ENCODE measurements at regions not wholly inside any gene's neighbourhood (a gene's known extent, or its start where the extent isn't known, plus 50 kb on each side); places are given as distances from the start of the nearest gene placed in this dataset.

DNA sequence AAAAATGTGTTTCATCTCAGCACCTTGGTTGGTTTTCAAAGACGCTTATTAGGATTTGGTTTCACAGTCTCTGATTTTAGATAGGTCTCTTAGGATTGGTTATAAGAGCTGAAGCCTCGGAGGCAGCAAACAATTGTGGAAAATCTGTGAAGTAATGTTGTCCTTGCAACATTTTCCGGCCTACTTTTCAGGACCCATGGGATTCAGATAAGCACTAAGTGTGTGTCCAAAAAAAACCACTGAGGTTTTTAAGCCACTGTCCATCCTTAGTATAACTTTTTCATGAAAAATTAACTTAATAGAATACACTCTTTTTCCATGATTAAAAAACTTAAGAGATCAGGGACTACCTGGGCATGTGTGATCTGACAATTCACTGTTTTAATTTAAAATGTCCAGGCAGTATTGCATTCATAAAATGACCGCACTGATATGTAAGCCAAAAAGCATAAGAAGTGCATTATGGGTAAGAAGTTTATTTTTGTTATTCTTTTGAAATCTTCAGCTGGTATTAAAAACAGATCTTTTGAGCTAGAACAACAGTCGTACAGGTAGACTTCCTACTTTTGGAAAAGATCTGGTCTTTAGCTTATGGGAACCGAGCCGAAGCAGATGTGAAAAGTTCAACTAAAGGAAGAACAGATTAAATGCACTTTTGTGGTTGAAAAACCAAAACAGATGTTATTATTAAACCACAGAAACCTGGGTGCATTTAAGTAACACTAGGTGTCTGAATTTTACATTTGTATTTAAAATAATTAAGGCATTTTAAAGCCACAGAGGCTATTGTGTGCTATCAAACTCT is 479.4 kb upstream of the ZEB2 start:
- DNase-seq (ENCODE audit: low read depth) = no peak
- TF ChIP-seq, protein P1, sequence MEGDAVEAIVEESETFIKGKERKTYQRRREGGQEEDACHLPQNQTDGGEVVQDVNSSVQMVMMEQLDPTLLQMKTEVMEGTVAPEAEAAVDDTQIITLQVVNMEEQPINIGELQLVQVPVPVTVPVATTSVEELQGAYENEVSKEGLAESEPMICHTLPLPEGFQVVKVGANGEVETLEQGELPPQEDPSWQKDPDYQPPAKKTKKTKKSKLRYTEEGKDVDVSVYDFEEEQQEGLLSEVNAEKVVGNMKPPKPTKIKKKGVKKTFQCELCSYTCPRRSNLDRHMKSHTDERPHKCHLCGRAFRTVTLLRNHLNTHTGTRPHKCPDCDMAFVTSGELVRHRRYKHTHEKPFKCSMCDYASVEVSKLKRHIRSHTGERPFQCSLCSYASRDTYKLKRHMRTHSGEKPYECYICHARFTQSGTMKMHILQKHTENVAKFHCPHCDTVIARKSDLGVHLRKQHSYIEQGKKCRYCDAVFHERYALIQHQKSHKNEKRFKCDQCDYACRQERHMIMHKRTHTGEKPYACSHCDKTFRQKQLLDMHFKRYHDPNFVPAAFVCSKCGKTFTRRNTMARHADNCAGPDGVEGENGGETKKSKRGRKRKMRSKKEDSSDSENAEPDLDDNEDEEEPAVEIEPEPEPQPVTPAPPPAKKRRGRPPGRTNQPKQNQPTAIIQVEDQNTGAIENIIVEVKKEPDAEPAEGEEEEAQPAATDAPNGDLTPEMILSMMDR (conservative IDR thresholded peaks at IDR 0.05; ENCODE audit: low read depth, low read length) = no peak
- H3K4me3 ChIP-seq (ENCODE audit: low read length) = no peak overlapping the region

DNA sequence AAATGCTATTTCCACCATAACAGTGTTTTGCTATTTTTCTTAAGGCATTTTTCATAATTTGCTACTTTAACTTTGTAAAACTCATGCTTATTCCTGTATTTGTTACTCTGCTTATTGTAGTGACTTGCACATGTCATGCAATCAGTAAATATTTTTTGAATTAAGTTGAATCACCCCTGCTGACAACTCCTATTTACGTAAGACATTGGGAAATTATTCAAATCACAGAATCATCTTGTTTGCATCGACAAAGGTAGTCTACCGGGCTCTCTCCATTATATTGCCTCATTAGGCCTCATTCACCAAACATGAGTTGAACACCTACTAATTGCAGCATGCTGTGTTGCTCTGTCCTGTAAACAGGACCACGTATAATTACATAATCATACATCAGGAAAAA is 478.5 kb upstream of the ZEB2 start:
- H3K4me3 ChIP-seq (ENCODE audit: low read length) = no peak overlapping the region
- no peak for DNase-seq (ENCODE audit: low read depth)
- TF ChIP-seq, protein P1 (conservative IDR thresholded peaks at IDR 0.05; ENCODE audit: low read depth, low read length) = no peak

DNA sequence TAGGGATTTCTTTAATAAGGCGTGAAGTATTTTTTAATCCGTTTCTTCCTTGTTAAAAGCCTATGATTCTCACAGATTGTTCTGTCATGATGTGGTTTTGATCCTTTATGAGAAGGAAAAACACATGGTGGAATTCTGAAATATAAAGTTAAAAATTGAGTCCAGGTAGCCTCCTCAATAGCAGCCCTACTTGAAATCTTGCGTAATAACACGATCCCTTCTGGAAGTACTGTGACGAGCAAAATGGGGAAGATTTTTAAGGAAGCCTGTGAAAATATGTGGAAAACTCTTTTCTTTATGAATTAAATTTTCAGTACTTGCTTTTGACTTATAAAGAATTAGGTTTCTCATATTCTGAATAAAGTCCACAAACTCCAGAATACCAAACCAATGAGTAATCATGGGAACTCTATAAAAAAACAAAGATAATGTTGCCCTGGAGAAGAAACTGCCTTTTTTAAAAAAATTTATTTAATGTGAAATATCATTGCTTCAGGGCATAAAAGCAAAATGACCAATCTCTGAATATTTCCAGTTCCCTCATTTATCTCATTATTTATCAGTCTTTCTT is 476.4 kb upstream of the ZEB2 start:
- DNase-seq (ENCODE audit: low read depth) = peak; percentile 45
- TF ChIP-seq, protein P1 (conservative IDR thresholded peaks at IDR 0.05; ENCODE audit: low read depth, low read length) = no peak
- H3K4me3 ChIP-seq (ENCODE audit: low read length) = no peak overlapping the region

GRCh38 chr2:144995482-144995881 is 475.6 kb upstream of the ZEB2 start:
- H3K4me3 ChIP-seq (ENCODE audit: low read length) = no peak overlapping the region
- no peak for DNase-seq (ENCODE audit: low read depth)
- TF ChIP-seq, protein P1 (conservative IDR thresholded peaks at IDR 0.05; ENCODE audit: low read depth, low read length) = no peak

DNA sequence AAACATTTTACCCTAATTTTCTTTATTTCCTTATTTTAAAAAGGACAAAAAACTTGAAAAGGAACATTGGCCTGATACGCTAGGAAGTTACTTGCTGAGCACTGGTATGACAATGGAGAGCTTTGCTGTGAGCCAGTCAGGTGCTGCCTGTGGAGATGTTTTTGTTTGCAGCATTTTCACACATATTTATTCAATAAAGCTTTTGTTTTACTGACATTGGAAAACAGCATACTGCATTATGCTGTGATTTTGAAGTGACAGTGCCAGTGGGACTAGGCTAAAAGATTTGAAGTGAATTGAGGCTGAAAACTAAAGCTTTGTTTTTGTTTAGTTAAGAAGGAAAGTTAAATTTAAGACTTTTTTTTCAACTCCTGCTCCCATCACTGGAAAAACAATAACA is 470.7 kb upstream of the ZEB2 start:
- TF ChIP-seq, protein P1 (conservative IDR thresholded peaks at IDR 0.05; ENCODE audit: low read depth, low read length) = no peak
- DNase-seq (ENCODE audit: low read depth) = no peak
- H3K4me3 ChIP-seq (ENCODE audit: low read length) = no peak overlapping the region

DNA sequence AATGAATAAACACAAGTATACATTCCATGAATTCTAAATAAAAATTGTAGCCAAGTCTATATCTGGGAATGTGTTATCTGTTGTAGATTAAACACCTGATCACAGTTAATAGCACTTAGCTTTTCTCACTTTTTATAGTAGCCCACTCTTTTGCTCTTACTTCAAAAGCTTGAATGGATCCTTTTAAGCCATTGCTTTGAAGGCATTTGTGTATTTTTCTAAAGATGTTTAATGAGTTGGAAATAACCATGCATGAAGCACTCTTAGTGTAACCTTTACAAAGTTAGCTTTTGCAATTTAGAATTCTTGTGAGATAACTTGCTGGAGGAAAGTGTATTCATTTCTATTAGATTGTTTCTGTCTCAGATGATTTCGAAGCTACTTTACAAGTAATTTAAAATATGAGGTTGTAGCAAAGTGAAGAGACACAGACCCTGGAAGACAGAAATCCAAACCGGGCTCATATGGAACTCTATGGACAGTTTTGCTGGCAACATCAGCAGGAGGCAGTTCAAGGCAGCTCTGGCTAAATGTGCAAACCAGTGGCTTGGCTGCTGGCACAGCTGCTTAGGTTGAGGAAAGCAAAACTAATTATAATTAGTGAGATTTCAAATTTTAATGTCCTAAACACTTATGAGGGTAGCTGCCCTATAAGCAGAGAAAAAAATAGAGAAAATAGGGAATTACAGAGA is 469.8 kb upstream of the ZEB2 start:
- no peak for DNase-seq (ENCODE audit: low read depth)
- no peak overlapping the region for H3K4me3 ChIP-seq (ENCODE audit: low read length)
- TF ChIP-seq, protein P1 (conservative IDR thresholded peaks at IDR 0.05; ENCODE audit: low read depth, low read length) = no peak
